ENCODE measurements at regions not wholly inside any gene's neighbourhood (a gene's known extent, or its start where the extent isn't known, plus 50 kb on each side); places are given as distances from the start of the nearest gene placed in this dataset.

- TF ChIP-seq, protein P1, sequence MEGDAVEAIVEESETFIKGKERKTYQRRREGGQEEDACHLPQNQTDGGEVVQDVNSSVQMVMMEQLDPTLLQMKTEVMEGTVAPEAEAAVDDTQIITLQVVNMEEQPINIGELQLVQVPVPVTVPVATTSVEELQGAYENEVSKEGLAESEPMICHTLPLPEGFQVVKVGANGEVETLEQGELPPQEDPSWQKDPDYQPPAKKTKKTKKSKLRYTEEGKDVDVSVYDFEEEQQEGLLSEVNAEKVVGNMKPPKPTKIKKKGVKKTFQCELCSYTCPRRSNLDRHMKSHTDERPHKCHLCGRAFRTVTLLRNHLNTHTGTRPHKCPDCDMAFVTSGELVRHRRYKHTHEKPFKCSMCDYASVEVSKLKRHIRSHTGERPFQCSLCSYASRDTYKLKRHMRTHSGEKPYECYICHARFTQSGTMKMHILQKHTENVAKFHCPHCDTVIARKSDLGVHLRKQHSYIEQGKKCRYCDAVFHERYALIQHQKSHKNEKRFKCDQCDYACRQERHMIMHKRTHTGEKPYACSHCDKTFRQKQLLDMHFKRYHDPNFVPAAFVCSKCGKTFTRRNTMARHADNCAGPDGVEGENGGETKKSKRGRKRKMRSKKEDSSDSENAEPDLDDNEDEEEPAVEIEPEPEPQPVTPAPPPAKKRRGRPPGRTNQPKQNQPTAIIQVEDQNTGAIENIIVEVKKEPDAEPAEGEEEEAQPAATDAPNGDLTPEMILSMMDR (IDR thresholded peaks at IDR 0.05) = no peak
- TF ChIP-seq POLR2AphosphoS5 (IDR thresholded peaks at IDR 0.05) = no peak
Measured at GRCh38 chrX:99091459-99091858, 1318.6 kb downstream of the PCDH19 start.
